Left forelimb (tissue), 1 donor: ENCODE measurements at regions not wholly inside any gene's neighbourhood (a gene's known extent, or its start where the extent isn't known, plus 50 kb on each side); places are given as distances from the start of the nearest gene placed in this dataset.
"Not testable (repeated sequence)": the region's sequence is repeated elsewhere in the genome, so short reads cannot be mapped to it uniquely, and the experiment has no call there.

Experiments
- DNase-seq: peaks from one replicate; pipeline ENCODE4 v3.0.0-alpha.2; 2018; ENCODE audit warnings: low spot score

- DNase-seq, result no peak
Measured at GRCh38 chr15:63434576-63435186, 53.0 kb upstream of the CA12 start.

- DNase-seq, result no peak
Measured at GRCh38 chr15:63435204-63435820, 53.7 kb upstream of the CA12 start.

GRCh38 chr15:63436341-63436740 lies 54.7 kb upstream of the CA12 start:
- DNase-seq, result no peak

- peak; percentile 86 for DNase-seq
Measured at GRCh38 chr15:63436872-63437375, 55.3 kb upstream of the CA12 start.

- DNase-seq, result no peak
Measured at GRCh38 chr15:63439536-63440264, 58.1 kb upstream of the CA12 start.

DNA sequence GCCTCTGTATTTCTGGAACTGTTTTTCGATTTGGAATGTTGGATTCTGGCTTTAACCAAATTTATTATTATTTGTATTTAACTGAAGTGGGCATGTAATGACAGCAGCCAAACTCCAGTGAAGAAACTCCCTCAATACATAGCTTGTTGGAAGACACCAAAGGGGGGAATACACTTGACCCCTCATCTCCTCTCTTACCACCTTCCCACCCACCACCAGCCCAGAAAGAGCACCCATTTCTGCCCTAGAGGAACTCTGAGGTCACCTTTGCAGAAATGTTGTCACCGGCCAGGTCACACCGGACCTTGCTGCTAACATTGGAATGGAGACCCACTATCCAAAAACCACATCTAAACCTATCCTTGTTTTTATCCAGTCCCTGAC lies 58.6 kb upstream of the CA12 start:
- DNase-seq, result no peak

- DNase-seq, result no peak
Measured at GRCh38 chr15:63440756-63441155, 59.1 kb upstream of the CA12 start.

DNA sequence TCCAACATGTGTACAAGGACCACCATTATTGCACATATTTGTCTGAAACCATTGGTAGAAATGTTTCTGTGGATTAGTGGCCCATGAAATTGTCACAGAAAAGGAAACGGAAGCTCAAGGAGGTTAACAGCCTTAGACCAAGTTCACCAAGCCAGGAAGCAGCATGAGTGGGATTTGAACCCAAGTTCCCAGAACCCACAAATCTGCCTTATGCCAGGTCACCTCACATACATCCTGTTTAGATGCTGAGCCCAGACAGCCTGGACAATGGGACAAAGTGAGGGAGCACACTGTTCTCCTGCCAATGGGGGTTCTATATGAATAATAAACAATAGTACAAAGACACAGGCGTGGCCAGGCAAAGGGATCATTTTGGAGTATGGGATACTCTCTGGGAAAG lies 59.6 kb upstream of the CA12 start:
- DNase-seq, result no peak

DNA sequence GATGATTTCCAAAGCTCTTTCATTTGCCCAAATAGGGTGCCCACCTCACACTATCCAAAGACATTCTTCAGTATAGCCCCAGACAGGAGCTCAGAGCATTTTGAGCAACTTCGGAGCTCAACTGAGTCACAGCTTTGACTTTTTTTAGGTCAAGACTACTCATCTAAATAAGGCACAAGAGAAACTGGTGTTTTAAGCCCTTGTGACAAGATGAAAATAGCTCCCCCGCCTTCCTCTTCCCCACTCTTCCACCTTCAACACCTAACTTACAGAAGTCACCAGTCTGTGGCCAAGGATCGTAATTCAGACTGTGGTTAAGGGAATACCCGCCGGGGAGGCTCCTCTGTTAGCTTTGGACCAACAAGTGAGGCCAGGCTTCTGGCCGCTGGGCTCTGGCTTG lies 60.4 kb upstream of the CA12 start:
- DNase-seq, result no peak

DNA sequence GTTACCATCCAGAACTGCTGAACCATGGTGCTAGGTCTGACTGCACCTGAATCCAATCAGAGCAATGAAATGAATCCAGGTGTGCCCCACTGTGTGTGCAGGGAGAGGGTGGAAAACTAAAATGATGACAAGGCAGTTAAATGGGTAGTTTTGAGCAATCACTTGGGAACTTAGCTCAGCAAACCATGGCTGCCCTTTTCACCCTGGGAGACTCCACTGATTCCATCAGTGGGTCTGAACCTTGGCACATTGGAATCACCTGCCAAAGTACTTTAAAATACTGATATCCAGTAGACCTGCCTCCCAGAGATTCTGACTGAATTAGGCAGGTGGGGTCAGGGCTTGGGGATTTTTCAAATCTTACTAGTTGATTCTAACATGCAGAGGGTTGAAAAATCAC lies 59.8 kb upstream of the USP3 start:
- DNase-seq, result no peak

- no peak for DNase-seq
Measured at GRCh38 chr15:63446255-63446654, 58.1 kb upstream of the USP3 start.

DNA sequence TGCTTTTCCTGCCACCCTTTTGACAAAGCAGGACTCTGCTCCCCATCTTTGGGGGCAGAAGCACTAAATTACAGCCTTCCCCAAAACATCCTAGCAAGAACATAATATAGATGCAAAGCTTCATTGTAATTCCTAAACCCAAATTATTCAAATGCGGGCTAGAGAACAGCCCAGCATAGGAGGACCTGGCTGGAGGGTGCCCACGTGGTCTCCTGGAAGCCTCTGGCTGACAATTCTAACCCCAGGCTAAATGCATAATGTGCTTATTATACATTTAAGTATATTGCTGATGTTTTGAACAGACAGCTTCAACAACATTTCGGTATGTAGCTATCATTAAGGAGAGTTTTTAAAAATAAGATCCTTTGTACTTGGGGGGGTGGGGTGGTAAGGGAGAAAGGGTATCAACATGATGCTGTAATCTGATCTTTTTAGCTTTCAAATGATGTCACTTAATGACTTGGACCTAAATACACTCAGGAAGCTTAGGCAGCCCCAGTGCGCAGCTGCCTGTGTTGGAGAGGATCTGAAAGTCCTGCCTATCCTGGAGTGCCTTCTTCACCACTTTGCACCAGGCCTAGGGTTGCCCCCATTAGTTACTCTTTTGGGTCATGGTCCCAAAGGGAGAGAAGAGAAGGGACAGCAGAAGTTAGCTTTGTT lies 57.2 kb upstream of the USP3 start:
- DNase-seq, result no peak

DNA sequence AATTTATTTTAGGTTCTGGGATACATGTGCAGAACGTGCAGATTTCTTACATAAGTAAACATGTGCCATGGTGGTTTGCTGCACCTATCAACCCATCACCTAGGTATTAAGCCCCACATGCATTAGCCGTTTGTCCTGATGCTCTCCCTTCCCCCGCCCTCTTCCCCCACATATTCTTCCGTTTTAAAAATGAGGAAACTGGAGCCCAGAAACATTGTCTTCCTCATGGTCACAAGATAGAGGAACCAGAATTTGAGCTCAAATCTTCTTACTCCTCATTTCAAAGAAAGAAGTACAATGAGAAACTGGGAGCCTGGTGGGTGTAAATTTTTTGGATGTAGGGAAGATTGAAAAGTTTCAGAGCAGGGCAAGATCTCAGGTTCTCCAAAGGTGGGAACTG lies 56.1 kb upstream of the USP3 start:
- no peak for DNase-seq

DNA sequence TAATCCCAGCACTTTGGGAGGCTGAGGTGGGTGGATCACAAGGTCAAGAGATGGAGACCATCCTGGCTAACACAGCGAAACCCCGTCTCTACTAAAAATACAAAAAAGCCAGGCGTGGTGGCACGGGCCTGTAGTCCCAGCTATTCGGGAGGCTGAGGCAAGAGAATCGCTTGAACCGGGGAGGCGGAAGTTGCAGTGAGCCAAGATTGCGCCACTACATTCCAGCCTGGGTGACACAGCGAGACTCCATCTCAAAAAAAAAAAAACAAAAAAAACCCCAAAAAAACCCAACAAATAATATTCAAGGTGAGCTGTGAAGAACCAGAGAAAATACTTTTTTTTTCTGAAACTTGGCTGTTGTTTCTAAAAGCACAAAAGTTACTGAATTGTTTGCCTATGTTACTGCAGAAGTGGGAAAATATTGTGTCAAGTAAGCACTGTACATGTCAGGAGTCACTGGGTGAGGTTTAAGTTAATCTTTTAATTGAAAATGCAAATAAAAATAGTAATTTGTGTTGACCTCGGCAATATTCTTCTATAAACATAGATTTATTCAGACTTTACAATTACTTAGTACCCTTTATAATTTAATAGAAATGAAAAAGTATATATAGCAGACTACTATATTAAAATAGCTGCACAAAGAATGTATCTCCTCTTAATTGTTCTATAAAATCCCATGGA lies 55.4 kb upstream of the USP3 start:
- DNase-seq, result not testable (repeated sequence)

DNA sequence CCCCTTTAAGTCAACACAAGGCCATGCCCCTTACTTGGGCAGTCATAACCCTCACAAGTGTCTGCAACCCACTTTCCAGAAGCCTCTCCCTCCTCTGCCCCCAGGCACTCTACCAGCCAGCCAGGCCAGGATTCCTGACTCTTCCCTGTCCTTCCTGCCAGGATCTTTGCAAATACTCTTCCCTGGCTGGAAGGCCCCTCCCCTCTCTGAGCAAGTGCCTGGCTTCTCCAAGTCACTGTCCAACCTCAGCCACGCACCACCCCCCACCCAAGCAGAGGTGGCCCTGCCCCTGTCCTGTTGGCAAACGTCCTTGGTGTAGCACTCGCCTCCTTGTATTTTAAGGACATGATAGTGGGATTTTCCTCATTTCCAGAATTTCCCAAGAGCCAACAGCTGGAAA lies 54.7 kb upstream of the USP3 start:
- no peak for DNase-seq

DNA sequence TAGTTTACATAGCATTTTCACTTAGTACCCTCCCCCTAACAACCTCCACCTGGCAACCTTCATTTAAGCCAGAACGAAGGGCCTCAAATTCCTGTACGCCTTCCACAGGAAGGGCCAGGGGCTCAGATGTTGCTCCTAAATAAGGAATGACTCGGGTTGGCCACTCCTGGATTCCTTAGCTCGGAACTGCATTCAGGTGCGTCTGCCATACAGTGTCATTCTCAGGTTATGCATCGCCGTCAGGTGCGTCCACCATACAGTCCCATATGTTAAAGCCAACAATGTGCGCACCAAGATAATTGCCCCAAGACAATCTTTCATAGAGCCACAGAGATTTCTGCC lies 53.5 kb upstream of the USP3 start:
- DNase-seq, result no peak

DNA sequence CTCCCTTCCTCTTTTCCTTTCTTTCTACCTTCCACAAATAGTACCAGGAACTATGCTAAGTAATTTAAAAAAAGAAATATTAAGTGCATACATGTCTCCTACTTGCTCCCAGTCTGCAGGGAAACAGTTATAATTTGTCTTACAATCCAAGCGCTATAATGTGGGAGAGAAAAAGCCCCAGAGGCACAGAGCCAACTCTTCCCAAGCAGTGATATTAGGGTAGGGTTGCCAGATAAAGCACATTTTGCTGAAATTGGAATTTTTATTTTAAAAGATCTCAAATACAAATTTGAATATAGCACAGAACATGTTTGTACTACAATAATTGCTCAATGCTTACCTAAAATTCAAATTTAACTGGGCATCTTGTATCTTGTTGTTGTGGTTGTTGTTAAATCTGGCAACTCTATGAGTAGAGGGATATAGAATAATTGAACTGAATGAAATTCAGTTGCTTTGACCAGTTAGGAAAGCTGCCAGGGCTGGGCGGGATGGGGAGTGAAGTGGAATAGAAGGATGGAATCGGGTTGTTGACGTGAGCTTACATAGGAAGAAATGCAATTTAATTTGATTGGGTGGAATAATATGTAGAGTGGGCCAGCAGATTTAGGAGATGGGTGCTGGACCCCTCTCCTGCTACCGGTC lies 52.6 kb upstream of the USP3 start:
- no peak for DNase-seq

GRCh38 chr15:63452552-63453136 lies 51.7 kb upstream of the USP3 start:
- DNase-seq, result no peak

- no peak for DNase-seq
Measured at GRCh38 chr15:63453186-63453905, 51.0 kb upstream of the USP3 start.

- DNase-seq, result no peak
Measured at GRCh38 chr15:63454503-63455211, 49.7 kb upstream of the USP3 start.
